ENCODE measurements at regions not wholly inside any gene's neighbourhood (a gene's known extent, or its start where the extent isn't known, plus 50 kb on each side); places are given as distances from the start of the nearest gene placed in this dataset.

GRCh38 chr4:10944321-10944720 is 259.8 kb upstream of the CLNK start:
- Histone ChIP-seq H2BK5ac (ENCODE audit: low read depth, low read length, poor library complexity) (no peak overlapping the region), H3K4me2 (ENCODE audit: low read length) (no peak overlapping the region), H3K27ac (ENCODE audit: low read depth, low read length) (no peak overlapping the region)

GRCh38 chr4:10942156-10942555 is 257.6 kb upstream of the CLNK start:
- Histone ChIP-seq H4K8ac (ENCODE audit: low read depth, low read length) (no peak overlapping the region), H3K9me3 (ENCODE audit: insufficient read depth, low read depth, low read length) (peaks cover 9% of the 10 kb centered on the region), H4K91ac (ENCODE audit: low read depth, low read length) (no peak overlapping the region), H3K4me3 (ENCODE audit: low read depth, low read length) (no peak overlapping the region), H3K4ac (ENCODE audit: low read depth, low read length) (no peak overlapping the region), H2AK5ac (ENCODE audit: low read length) (no peak overlapping the region), H2BK120ac (ENCODE audit: insufficient read depth, low read length, poor library complexity) (no peak overlapping the region), H3K27ac (ENCODE audit: low read depth, low read length) (no peak overlapping the region), H2AFZ (ENCODE audit: insufficient read depth, low read length, poor library complexity) (no peak overlapping the region), H3K23ac (ENCODE audit: low read length) (no peak overlapping the region), H3K14ac (ENCODE audit: low read length) (no peak overlapping the region), H3K27me3 (ENCODE audit: insufficient read depth, low read length) (no peaks in the 10 kb centered on the region), H3K4me2 (ENCODE audit: low read length) (no peak overlapping the region), H4K12ac (ENCODE audit: low read depth, low read length) (no peak overlapping the region), H3K79me2 (ENCODE audit: control insufficient read depth, insufficient read depth, low read length, poor library complexity) (no peaks in the 10 kb centered on the region), H2BK5ac (ENCODE audit: low read depth, low read length, poor library complexity) (no peak overlapping the region), H3K79me1 (ENCODE audit: low read length) (no peaks in the 10 kb centered on the region), H3K9ac (ENCODE audit: low read length) (no peak overlapping the region), H3K36me3 (ENCODE audit: control insufficient read depth in 1 of 2, insufficient read depth in 2 of 2, low read length in 2 of 2) (no peaks in the 10 kb centered on the region), H3K18ac (ENCODE audit: low read length) (no peak overlapping the region), H2BK12ac (ENCODE audit: low read length) (no peak overlapping the region), H3K4me1 (ENCODE audit: control insufficient read depth in 1 of 2, insufficient read depth in 2 of 2, low read length in 2 of 2) (no peaks in the 10 kb centered on the region)
- DNase-seq, result no peak
- WGBS (ENCODE audit: extremely low coverage, insufficient coverage, insufficient read length), result no CpG with 5 or more reads among the region's 1 CpG

More at GRCh38 chr4:10944321-10944720, 259.8 kb upstream of the CLNK start:
- H3K27me3 ChIP-seq (ENCODE audit: insufficient read depth, low read length), result no peaks in the 10 kb centered on the region
- H3K23ac ChIP-seq (ENCODE audit: low read length), result no peak overlapping the region
- H4K8ac ChIP-seq (ENCODE audit: low read depth, low read length), result no peak overlapping the region
- peaks cover 9% of the 10 kb centered on the region for H3K9me3 ChIP-seq (ENCODE audit: insufficient read depth, low read depth, low read length)
- no peaks in the 10 kb centered on the region for H3K36me3 ChIP-seq (ENCODE audit: control insufficient read depth in 1 of 2, insufficient read depth in 2 of 2, low read length in 2 of 2)
- no peak overlapping the region for H4K91ac ChIP-seq (ENCODE audit: low read depth, low read length)
- DNase-seq, result no peak
- H3K18ac ChIP-seq (ENCODE audit: low read length), result no peak overlapping the region
- H3K4me1 ChIP-seq (ENCODE audit: control insufficient read depth in 1 of 2, insufficient read depth in 2 of 2, low read length in 2 of 2), result no peaks in the 10 kb centered on the region
- no peaks in the 10 kb centered on the region for H3K79me2 ChIP-seq (ENCODE audit: control insufficient read depth, insufficient read depth, low read length, poor library complexity)
- H3K9ac ChIP-seq (ENCODE audit: low read length), result no peak overlapping the region
- WGBS (ENCODE audit: extremely low coverage, insufficient coverage, insufficient read length), result no CpG with 5 or more reads among the region's 1 CpG
- H4K12ac ChIP-seq (ENCODE audit: low read depth, low read length), result no peak overlapping the region
- H3K79me1 ChIP-seq (ENCODE audit: low read length), result no peaks in the 10 kb centered on the region
- no peak overlapping the region for H3K4ac ChIP-seq (ENCODE audit: low read depth, low read length)
- no peak overlapping the region for H2BK120ac ChIP-seq (ENCODE audit: insufficient read depth, low read length, poor library complexity)
- no peak overlapping the region for H3K14ac ChIP-seq (ENCODE audit: low read length)
- H3K4me3 ChIP-seq (ENCODE audit: low read depth, low read length), result no peak overlapping the region
- no peak overlapping the region for H2AFZ ChIP-seq (ENCODE audit: insufficient read depth, low read length, poor library complexity)
- no peak overlapping the region for H2AK5ac ChIP-seq (ENCODE audit: low read length)
- no peak overlapping the region for H2BK12ac ChIP-seq (ENCODE audit: low read length)

GRCh38 chr4:10929818-10930217 is 245.2 kb upstream of the CLNK start:
- WGBS (ENCODE audit: extremely low coverage, insufficient coverage, insufficient read length), result no CpG with 5 or more reads among the region's 2 CpGs
- H4K8ac ChIP-seq (ENCODE audit: low read depth, low read length), result no peak overlapping the region
- H3K36me3 ChIP-seq (ENCODE audit: control insufficient read depth in 1 of 2, insufficient read depth in 2 of 2, low read length in 2 of 2), result no peaks in the 10 kb centered on the region
- no peaks in the 10 kb centered on the region for H3K79me1 ChIP-seq (ENCODE audit: low read length)
- no peak overlapping the region for H4K91ac ChIP-seq (ENCODE audit: low read depth, low read length)
- DNase-seq, result no peak
- H3K18ac ChIP-seq (ENCODE audit: low read length), result no peak overlapping the region
- H3K9ac ChIP-seq (ENCODE audit: low read length), result no peak overlapping the region
- H3K23ac ChIP-seq (ENCODE audit: low read length), result no peak overlapping the region
- H3K14ac ChIP-seq (ENCODE audit: low read length), result no peak overlapping the region
- H2BK5ac ChIP-seq (ENCODE audit: low read depth, low read length, poor library complexity), result no peak overlapping the region
- H3K4me3 ChIP-seq (ENCODE audit: low read depth, low read length), result no peak overlapping the region
- H3K4me2 ChIP-seq (ENCODE audit: low read length), result no peak overlapping the region
- H2BK12ac ChIP-seq (ENCODE audit: low read length), result no peak overlapping the region
- no peak overlapping the region for H4K12ac ChIP-seq (ENCODE audit: low read depth, low read length)
- no peaks in the 10 kb centered on the region for H3K79me2 ChIP-seq (ENCODE audit: control insufficient read depth, insufficient read depth, low read length, poor library complexity)
- no peak overlapping the region for H3K4ac ChIP-seq (ENCODE audit: low read depth, low read length)
- H3K27me3 ChIP-seq (ENCODE audit: insufficient read depth, low read length), result no peaks in the 10 kb centered on the region
- H2AK5ac ChIP-seq (ENCODE audit: low read length), result no peak overlapping the region
- H2AFZ ChIP-seq (ENCODE audit: insufficient read depth, low read length, poor library complexity), result no peak overlapping the region
- H2BK120ac ChIP-seq (ENCODE audit: insufficient read depth, low read length, poor library complexity), result no peak overlapping the region
- H3K27ac ChIP-seq (ENCODE audit: low read depth, low read length), result no peak overlapping the region
- H3K9me3 ChIP-seq (ENCODE audit: insufficient read depth, low read depth, low read length), result no peaks in the 10 kb centered on the region
- H3K4me1 ChIP-seq (ENCODE audit: control insufficient read depth in 1 of 2, insufficient read depth in 2 of 2, low read length in 2 of 2), result no peaks in the 10 kb centered on the region

GRCh38 chr4:10925996-10926395 is 241.4 kb upstream of the CLNK start:
- Histone ChIP-seq H3K9ac (ENCODE audit: low read length) (no peak overlapping the region), H3K4me1 (ENCODE audit: control insufficient read depth in 1 of 2, insufficient read depth in 2 of 2, low read length in 2 of 2) (no peaks in the 10 kb centered on the region), H3K36me3 (ENCODE audit: control insufficient read depth in 1 of 2, insufficient read depth in 2 of 2, low read length in 2 of 2) (no peaks in the 10 kb centered on the region), H3K14ac (ENCODE audit: low read length) (no peak overlapping the region), H4K91ac (ENCODE audit: low read depth, low read length) (no peak overlapping the region), H2AK5ac (ENCODE audit: low read length) (no peak overlapping the region), H3K27ac (ENCODE audit: low read depth, low read length) (no peak overlapping the region), H3K4me3 (ENCODE audit: low read depth, low read length) (no peak overlapping the region), H3K23ac (ENCODE audit: low read length) (no peak overlapping the region), H2BK120ac (ENCODE audit: insufficient read depth, low read length, poor library complexity) (no peak overlapping the region), H3K18ac (ENCODE audit: low read length) (no peak overlapping the region), H3K4ac (ENCODE audit: low read depth, low read length) (no peak overlapping the region), H2BK5ac (ENCODE audit: low read depth, low read length, poor library complexity) (no peak overlapping the region), H4K12ac (ENCODE audit: low read depth, low read length) (no peak overlapping the region), H3K27me3 (ENCODE audit: insufficient read depth, low read length) (no peaks in the 10 kb centered on the region), H3K79me2 (ENCODE audit: control insufficient read depth, insufficient read depth, low read length, poor library complexity) (no peaks in the 10 kb centered on the region), H3K79me1 (ENCODE audit: low read length) (no peaks in the 10 kb centered on the region), H4K8ac (ENCODE audit: low read depth, low read length) (no peak overlapping the region), H3K4me2 (ENCODE audit: low read length) (no peak overlapping the region), H2BK12ac (ENCODE audit: low read length) (no peak overlapping the region), H2AFZ (ENCODE audit: insufficient read depth, low read length, poor library complexity) (no peak overlapping the region), H3K9me3 (ENCODE audit: insufficient read depth, low read depth, low read length) (peaks cover 2% of the 10 kb centered on the region)
- no CpG with 5 or more reads among the region's 3 CpGs for WGBS (ENCODE audit: extremely low coverage, insufficient coverage, insufficient read length)
- DNase-seq, result no peak
